ENCODE measurements at regions not wholly inside any gene's neighbourhood (a gene's known extent, or its start where the extent isn't known, plus 50 kb on each side); places are given as distances from the start of the nearest gene placed in this dataset.

- TF ChIP-seq CTCF (IDR thresholded peaks at IDR 0.05; ENCODE audit: extremely low read depth, missing control alignments), result no peak
- DNase-seq (ENCODE audit: low spot score), result no peak
Measured at GRCh38 chr7:112566442-112567324, 85.9 kb downstream of the LSMEM1 start.

GRCh38 chr7:112567388-112567787, 86.6 kb downstream of the LSMEM1 start:
- DNase-seq (ENCODE audit: low spot score), result no peak
- TF ChIP-seq CTCF (IDR thresholded peaks at IDR 0.05; ENCODE audit: extremely low read depth, missing control alignments), result no peak

- peak; percentile 9 for TF ChIP-seq CTCF (IDR thresholded peaks at IDR 0.05; ENCODE audit: extremely low read depth, missing control alignments)
- DNase-seq (ENCODE audit: low spot score), result no peak
Measured at GRCh38 chr7:112571852-112572607, 91.2 kb downstream of the LSMEM1 start.

GRCh38 chr7:112572669-112573301, 92.0 kb downstream of the LSMEM1 start:
- TF ChIP-seq CTCF (IDR thresholded peaks at IDR 0.05; ENCODE audit: extremely low read depth, missing control alignments), result no peak
- no peak for DNase-seq (ENCODE audit: low spot score)

- no peak for DNase-seq (ENCODE audit: low spot score)
- no peak for TF ChIP-seq CTCF (IDR thresholded peaks at IDR 0.05; ENCODE audit: extremely low read depth, missing control alignments)
Measured at GRCh38 chr7:112573302-112574039, 92.7 kb downstream of the LSMEM1 start.

- TF ChIP-seq CTCF (IDR thresholded peaks at IDR 0.05; ENCODE audit: extremely low read depth, missing control alignments), result no peak
- DNase-seq (ENCODE audit: low spot score), result no peak
Measured at GRCh38 chr7:112575864-112576263, 95.1 kb downstream of the LSMEM1 start.

All from GM20000 (cell line).